ENCODE measurements at regions not wholly inside any gene's neighbourhood (a gene's known extent, or its start where the extent isn't known, plus 50 kb on each side); places are given as distances from the start of the nearest gene placed in this dataset.
A peak's percentile ranks its signal among the peaks of the same experiment; 100 is the strongest.

- Histone ChIP-seq H3K27me3 (no peaks in the 10 kb centered on the region), H3K4me1 (no peaks in the 10 kb centered on the region), H3K4me3 (no peak overlapping the region), H3K36me3 (replicated peaks in 1 of 2; ENCODE audit: insufficient read depth in 1 of 2, low read depth in 2 of 2) (no peaks in the 10 kb centered on the region), H3K9me3 (no peaks in the 10 kb centered on the region), H3K27ac (no peak overlapping the region)
- no peak for ATAC-seq
- TF ChIP-seq CTCF (IDR thresholded peaks at IDR 0.05) = no peak
- TF ChIP-seq POLR2A (IDR thresholded peaks at IDR 0.05) = no peak
- DNase-seq = no peak
- intact Hi-C loops (cut with DNase I) = no loop called here
- WGBS, 2 donors = 77 to 87% methylated on average over 1 of the region's 1 CpG
Observed at GRCh38 chr10:52558090-52558489, 214.5 kb downstream of the MBL2 start.

- intact Hi-C loops (cut with DNase I) = no loop called here
- no peak for DNase-seq
- Histone ChIP-seq H3K4me1 (no peaks in the 10 kb centered on the region), H3K36me3 (replicated peaks in 1 of 2; ENCODE audit: insufficient read depth in 1 of 2, low read depth in 2 of 2) (no peaks in the 10 kb centered on the region), H3K27me3 (no peaks in the 10 kb centered on the region), H3K9me3 (no peaks in the 10 kb centered on the region), H3K27ac (no peak overlapping the region), H3K4me3 (no peak overlapping the region)
- ATAC-seq = no peak
- WGBS, 2 donors = 59 to 62% methylated on average over 3 of the region's 3 CpGs
- TF ChIP-seq CTCF (IDR thresholded peaks at IDR 0.05) = no peak
Observed at GRCh38 chr10:52561322-52561721, 211.3 kb downstream of the MBL2 start.

GRCh38 chr10:52563360-52563759 is 209.2 kb downstream of the MBL2 start:
- DNase-seq = no peak
- Histone ChIP-seq H3K4me3 (no peak overlapping the region), H3K4me1 (no peaks in the 10 kb centered on the region), H3K9me3 (no peaks in the 10 kb centered on the region), H3K27me3 (no peaks in the 10 kb centered on the region), H3K36me3 (replicated peaks in 1 of 2; ENCODE audit: insufficient read depth in 1 of 2, low read depth in 2 of 2) (no peaks in the 10 kb centered on the region), H3K27ac (no peak overlapping the region)
- ATAC-seq = no peak
- no peak for TF ChIP-seq CTCF (IDR thresholded peaks at IDR 0.05)
- no peak for TF ChIP-seq POLR2A (IDR thresholded peaks at IDR 0.05)
- intact Hi-C loops (cut with DNase I) = no loop called here
- WGBS, 2 donors = 77 to 86% methylated on average over 1 of the region's 1 CpG

- Histone ChIP-seq H3K4me1 (no peaks in the 10 kb centered on the region), H3K9me3 (no peaks in the 10 kb centered on the region), H3K4me3 (no peak overlapping the region), H3K27ac (no peak overlapping the region), H3K27me3 (no peaks in the 10 kb centered on the region), H3K36me3 (replicated peaks in 1 of 2; ENCODE audit: insufficient read depth in 1 of 2, low read depth in 2 of 2) (no peaks in the 10 kb centered on the region)
- intact Hi-C loops (cut with DNase I) = no loop called here
- TF ChIP-seq POLR2A (IDR thresholded peaks at IDR 0.05) (no peak), CTCF (IDR thresholded peaks at IDR 0.05) (peak in 6 of 7 experiments; percentile 11 to 41 (median 40))
- DNase-seq = no peak
- no peak for ATAC-seq
- WGBS, 2 donors = 15 to 24% methylated on average over 4 of the region's 4 CpGs
Observed at GRCh38 chr10:52566471-52567246, 205.9 kb downstream of the MBL2 start.

DNA sequence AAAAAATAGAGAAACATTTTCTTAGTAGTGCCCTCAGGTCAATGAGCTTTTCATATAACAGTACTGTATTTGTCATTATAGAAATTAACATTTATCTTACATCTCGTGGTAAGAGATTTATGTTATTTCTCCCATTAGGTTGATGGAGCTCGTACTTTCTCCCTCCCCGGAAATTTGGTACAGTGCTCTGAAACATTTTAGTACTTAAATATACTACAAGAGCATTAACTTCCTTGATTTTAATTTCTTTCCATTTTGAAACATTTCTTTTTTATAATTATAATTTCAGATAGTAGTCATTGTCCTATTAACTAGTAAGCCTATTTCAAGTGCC is 205.4 kb downstream of the MBL2 start:
- WGBS, 2 donors = 58 to 65% methylated on average over 3 of the region's 3 CpGs
- TF ChIP-seq CTCF (IDR thresholded peaks at IDR 0.05) (no peak), POLR2A (IDR thresholded peaks at IDR 0.05) (no peak)
- H3K27ac ChIP-seq = no peak overlapping the region

More for the DNA sequence above, 205.4 kb downstream of the MBL2 start:
- H3K4me1 ChIP-seq = no peaks in the 10 kb centered on the region
- H3K27me3 ChIP-seq = no peaks in the 10 kb centered on the region
- no peaks in the 10 kb centered on the region for H3K36me3 ChIP-seq (replicated peaks in 1 of 2; ENCODE audit: insufficient read depth in 1 of 2, low read depth in 2 of 2)
- DNase-seq (no peak), ATAC-seq (no peak)
- H3K4me3 ChIP-seq = no peak overlapping the region
- H3K9me3 ChIP-seq = no peaks in the 10 kb centered on the region
- intact Hi-C loops (cut with DNase I) = no loop called here
